NCI-H446 (cell line): ENCODE measurements at regions not wholly inside any gene's neighbourhood (a gene's known extent, or its start where the extent isn't known, plus 50 kb on each side); places are given as distances from the start of the nearest gene placed in this dataset.

Source experiments
- DNase-seq, 2 experiments: peaks; one replicate each; lab custom pipeline; 2025; lab: John Stamatoyannopoulos, UW

DNA sequence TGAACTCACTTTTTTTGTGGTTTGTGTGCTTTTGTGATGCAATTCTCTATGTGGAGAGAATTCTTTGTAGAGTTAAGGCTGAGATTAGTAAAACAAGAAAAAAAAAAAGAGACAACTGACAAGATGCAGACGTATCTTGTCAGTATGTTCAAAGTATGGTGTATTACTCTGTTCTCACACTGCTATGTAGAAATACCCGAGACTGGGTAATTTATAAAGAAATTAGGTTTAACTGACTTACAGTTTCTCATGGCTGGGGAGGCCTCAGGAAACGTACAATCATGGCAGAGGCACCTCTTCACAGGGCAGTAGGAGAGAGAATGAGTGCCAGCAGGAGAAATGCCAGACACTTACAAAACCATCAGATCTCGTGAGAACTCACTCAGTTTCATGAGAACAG, 475.2 kb upstream of the CDH18 start:
- no peak for DNase-seq

GRCh38 chr5:20446121-20446520, 458.1 kb upstream of the CDH18 start:
- no peak for DNase-seq

- DNase-seq = no peak
Measured at GRCh38 chr5:20445326-20445860, 457.4 kb upstream of the CDH18 start.

DNA sequence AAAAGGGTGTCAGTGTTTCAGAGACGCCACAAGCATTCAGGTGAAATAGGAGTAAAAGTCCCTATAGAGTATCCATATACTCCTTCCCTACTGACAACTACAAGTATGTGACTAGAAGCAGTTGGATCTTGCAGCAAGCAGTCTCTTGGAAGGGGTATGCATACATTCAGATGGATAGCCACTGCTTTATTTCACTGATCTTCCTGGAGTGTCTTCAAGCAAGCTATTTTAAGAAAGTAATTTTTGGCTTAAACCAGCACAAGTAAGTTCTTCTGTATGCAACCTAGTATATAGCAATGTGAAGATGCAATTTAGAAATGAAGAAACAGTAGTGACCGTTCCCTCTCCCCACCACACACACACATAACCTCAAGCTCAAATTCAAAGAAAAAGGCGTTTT, 446.8 kb upstream of the CDH18 start:
- no peak for DNase-seq

DNA sequence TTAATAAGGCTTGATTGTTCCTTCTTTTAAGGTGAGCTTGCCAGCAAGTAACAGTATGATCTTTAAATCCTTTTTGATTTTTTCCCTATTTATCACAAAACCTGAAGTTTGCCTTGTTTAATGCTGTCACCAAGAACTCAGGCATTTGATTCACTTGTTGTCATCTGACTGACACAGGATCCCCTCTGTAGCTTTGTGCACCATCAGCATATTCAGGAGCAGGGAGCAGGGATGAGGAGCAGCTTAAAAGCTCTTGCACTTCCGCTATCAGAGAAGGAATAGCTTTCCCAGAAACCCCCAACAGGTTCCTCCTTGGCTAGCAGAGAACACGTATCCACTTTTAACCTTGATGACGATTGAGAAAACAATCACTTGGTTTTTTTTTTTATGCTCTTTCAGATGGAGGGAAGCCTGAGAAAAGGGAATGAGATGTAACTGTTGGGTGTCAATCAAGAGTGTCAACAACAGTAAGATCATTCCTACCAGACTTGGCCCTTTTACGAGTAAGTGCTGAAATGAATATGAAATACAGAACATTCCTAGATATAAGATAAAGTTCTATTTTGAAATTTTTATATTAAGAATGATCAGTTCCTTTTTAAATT, 433.1 kb upstream of the CDH18 start:
- no peak for DNase-seq
